ENCODE measurements at regions not wholly inside any gene's neighbourhood (a gene's known extent, or its start where the extent isn't known, plus 50 kb on each side); places are given as distances from the start of the nearest gene placed in this dataset.

- Histone ChIP-seq H4K5ac (ENCODE audit: low read depth, low read length) (no peak overlapping the region), H4K91ac (ENCODE audit: insufficient read depth, low read depth, low read length) (no peak overlapping the region), H3K18ac (ENCODE audit: low read depth, low read length) (no peak overlapping the region), H3K36me3 (ENCODE audit: control insufficient read depth, insufficient read depth, low read length) (no peaks in the 10 kb centered on the region), H4K20me1 (ENCODE audit: insufficient read depth, low read length) (no peaks in the 10 kb centered on the region), H2BK5ac (ENCODE audit: low read depth, low read length, poor library complexity, severe bottlenecking) (no peak overlapping the region), H3K4ac (ENCODE audit: low read depth, low read length) (no peak overlapping the region), H3K79me1 (ENCODE audit: low read depth in 1 of 2, low read length in 2 of 2) (no peaks in the 10 kb centered on the region), H3K27me3 (ENCODE audit: control insufficient read depth, insufficient read depth, low read length) (no peaks in the 10 kb centered on the region), H3K4me3 (ENCODE audit: insufficient read depth, low read depth, low read length) (no peak overlapping the region), H2BK20ac (ENCODE audit: low read depth, low read length) (no peak overlapping the region), H3K9me3 (ENCODE audit: control insufficient read depth, insufficient read depth, low read length) (no peaks in the 10 kb centered on the region), H2AK5ac (ENCODE audit: low read depth, low read length) (no peak overlapping the region), H3K27ac (ENCODE audit: insufficient read depth, low read length) (no peak overlapping the region), H3K4me2 (ENCODE audit: low read depth, low read length) (no peak overlapping the region), H2BK120ac (ENCODE audit: low read depth, low read length) (no peak overlapping the region), H2AK9ac (replicated peaks; ENCODE audit: low read depth, low read length, poor library complexity) (no peak overlapping the region), H2BK15ac (ENCODE audit: low read depth, low read length) (no peak overlapping the region), H4K8ac (ENCODE audit: low read depth in 2 of 2, low read length in 2 of 2) (no peak overlapping the region), H3K4me1 (ENCODE audit: control insufficient read depth, insufficient read depth, low read length) (peaks cover 2% of the 10 kb centered on the region; the same call in 1 of the 2 replicates), H3K56ac (ENCODE audit: extremely low read depth, insufficient read depth, low read length) (no peak overlapping the region), H3K23ac (ENCODE audit: low read depth, low read length) (no peak overlapping the region), H3K9ac (ENCODE audit: low read depth, low read length) (no peak overlapping the region), H3K14ac (replicated peaks; ENCODE audit: low read depth, low read length) (no peak overlapping the region), H3K9me1 (ENCODE audit: insufficient read depth, low read length) (0 out of 2 replicates have a peak, but pooled peaks cover 3% of the 10 kb centered on the region), H2AFZ (replicated peaks; ENCODE audit: low read length, poor library complexity) (no peak overlapping the region)
- ATAC-seq (ENCODE audit: low read depth) (no peak), DNase-seq (no peak)
- no CpG with 5 or more reads among the region's 2 CpGs for WGBS, 2 experiments (ENCODE audit: extremely low coverage in 2 of 2, insufficient read length in 1 of 2)
- in situ Hi-C loops (cut with MboI; ENCODE audit: low sequenced_read_pairs): no loop called here
- no TSS peak for BruUV-seq (replicated peaks)
- POLR2A ChIA-PET (ENCODE audit: unreplicated experiment): no interaction called here
- TF ChIP-seq MXI1 (IDR thresholded peaks at IDR 0.05; ENCODE audit: borderline replicate concordance, low read depth, low read length) (no peak), USF2 (IDR thresholded peaks at IDR 0.05; ENCODE audit: low read depth, low read length) (no peak), CHD1 (IDR thresholded peaks at IDR 0.05; ENCODE audit: low read depth, low read length) (no peak)
- intact Hi-C loops (cut with micrococcal nuclease): no loop called here
- dilution Hi-C loops (cut with HindIII; ENCODE audit: low sequenced_read_pairs, unreplicated experiment): no loop called here
- CTCF ChIA-PET: interaction anchor here (0.6 to 0.8 kb wide), 2 partner anchors 8 to 100 kb away, joined by 3 read pairs; no protein-coding TSS in a partner anchor
Observed at GRCh38 chr18:55876254-55876653, 288.3 kb upstream of the TCF4 start.

All from IMR-90 (cell line).